ENCODE measurements at regions not wholly inside any gene's neighbourhood (a gene's known extent, or its start where the extent isn't known, plus 50 kb on each side); places are given as distances from the start of the nearest gene placed in this dataset.

DNA sequence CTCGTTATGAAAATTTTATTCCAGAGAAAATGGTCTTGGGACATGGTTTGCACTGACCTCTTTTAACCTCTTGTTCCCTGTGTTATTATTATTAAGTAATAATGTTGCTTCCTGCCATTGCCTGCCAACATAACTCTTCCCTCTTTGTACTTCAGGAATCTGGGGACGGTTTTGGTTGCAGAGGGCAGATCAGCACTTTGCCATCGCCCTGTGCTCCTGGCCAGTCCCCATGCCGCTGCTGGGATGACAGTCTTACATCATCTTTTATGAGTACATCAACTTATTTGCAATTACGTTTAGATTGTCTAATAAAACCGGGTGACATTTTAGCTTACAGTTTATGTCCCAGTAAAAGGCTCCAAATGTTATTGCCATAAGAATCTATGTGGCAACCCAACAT, 157.2 kb downstream of the CDH26 start:
- ATAC-seq (ENCODE audit: poor library complexity) (no peak), DNase-seq (no peak)
- CTCF ChIA-PET: no interaction called here

GRCh38 chr20:60116128-60116909, 158.1 kb downstream of the CDH26 start:
- CTCF ChIA-PET: no interaction called here
- POLR2A ChIA-PET: interaction anchor here (0.6 kb wide), 1 partner anchor 1087 kb away, joined by 3 read pairs; no protein-coding TSS in a partner anchor
- no peak for ATAC-seq (ENCODE audit: poor library complexity)

More for the DNA sequence above, 157.2 kb downstream of the CDH26 start:
- Mint-ChIP-seq H3K4me1 (ENCODE audit: low read depth) (peaks cover 5% of the 10 kb centered on the region), H3K27me3 (no peaks in the 10 kb centered on the region), H3K36me3 (ENCODE audit: low read depth) (no peaks in the 10 kb centered on the region), H3K9me3 (no peaks in the 10 kb centered on the region), H3K27ac (no peak overlapping the region), H3K4me3 (no peak overlapping the region)
- H3K4me1 ChIP-seq (ENCODE audit: insufficient read depth, low read length): peaks cover 3% of the 10 kb centered on the region
- no peaks in the 10 kb centered on the region for H3K36me3 ChIP-seq (ENCODE audit: insufficient read depth, low read length)
- no peak overlapping the region for H3K4me3 ChIP-seq (ENCODE audit: low read length)
- H3K27ac ChIP-seq (ENCODE audit: low read depth in 1 of 2, low read length in 2 of 2): no peak overlapping the region
- POLR2A ChIA-PET: no interaction called here
- H3K9me3 ChIP-seq (ENCODE audit: control insufficient read depth in 1 of 2, insufficient read depth in 1 of 2, low read length in 2 of 2): no peaks in the 10 kb centered on the region
- intact Hi-C loops (cut with DNase I, micrococcal nuclease): no loop called here
- TF ChIP-seq, protein P1, sequence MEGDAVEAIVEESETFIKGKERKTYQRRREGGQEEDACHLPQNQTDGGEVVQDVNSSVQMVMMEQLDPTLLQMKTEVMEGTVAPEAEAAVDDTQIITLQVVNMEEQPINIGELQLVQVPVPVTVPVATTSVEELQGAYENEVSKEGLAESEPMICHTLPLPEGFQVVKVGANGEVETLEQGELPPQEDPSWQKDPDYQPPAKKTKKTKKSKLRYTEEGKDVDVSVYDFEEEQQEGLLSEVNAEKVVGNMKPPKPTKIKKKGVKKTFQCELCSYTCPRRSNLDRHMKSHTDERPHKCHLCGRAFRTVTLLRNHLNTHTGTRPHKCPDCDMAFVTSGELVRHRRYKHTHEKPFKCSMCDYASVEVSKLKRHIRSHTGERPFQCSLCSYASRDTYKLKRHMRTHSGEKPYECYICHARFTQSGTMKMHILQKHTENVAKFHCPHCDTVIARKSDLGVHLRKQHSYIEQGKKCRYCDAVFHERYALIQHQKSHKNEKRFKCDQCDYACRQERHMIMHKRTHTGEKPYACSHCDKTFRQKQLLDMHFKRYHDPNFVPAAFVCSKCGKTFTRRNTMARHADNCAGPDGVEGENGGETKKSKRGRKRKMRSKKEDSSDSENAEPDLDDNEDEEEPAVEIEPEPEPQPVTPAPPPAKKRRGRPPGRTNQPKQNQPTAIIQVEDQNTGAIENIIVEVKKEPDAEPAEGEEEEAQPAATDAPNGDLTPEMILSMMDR (IDR thresholded peaks at IDR 0.05): no peak
- no peaks in the 10 kb centered on the region for H3K27me3 ChIP-seq (ENCODE audit: control insufficient read depth in 1 of 2, insufficient read depth in 2 of 2, low read length in 2 of 2)

GRCh38 chr20:60117065-60117464, 158.8 kb downstream of the CDH26 start:
- Histone ChIP-seq H3K27ac (ENCODE audit: low read depth in 1 of 2, low read length in 2 of 2) (no peak overlapping the region), H3K36me3 (ENCODE audit: insufficient read depth, low read length) (no peaks in the 10 kb centered on the region), H3K9me3 (ENCODE audit: control insufficient read depth in 1 of 2, insufficient read depth in 1 of 2, low read length in 2 of 2) (no peaks in the 10 kb centered on the region), H3K27me3 (ENCODE audit: control insufficient read depth in 1 of 2, insufficient read depth in 2 of 2, low read length in 2 of 2) (no peaks in the 10 kb centered on the region), H3K4me3 (ENCODE audit: low read length) (no peak overlapping the region), H3K4me1 (ENCODE audit: insufficient read depth, low read length) (peaks cover 3% of the 10 kb centered on the region)
- Mint-ChIP-seq H3K4me3 (no peak overlapping the region), H3K27me3 (no peaks in the 10 kb centered on the region), H3K4me1 (ENCODE audit: low read depth) (peaks cover 5% of the 10 kb centered on the region), H3K36me3 (ENCODE audit: low read depth) (no peaks in the 10 kb centered on the region), H3K27ac (no peak overlapping the region), H3K9me3 (no peaks in the 10 kb centered on the region)
- ATAC-seq (ENCODE audit: poor library complexity) (no peak), DNase-seq (no peak)
- POLR2A ChIA-PET: no interaction called here
- TF ChIP-seq, protein P1 (IDR thresholded peaks at IDR 0.05): no peak
- CTCF ChIA-PET: no interaction called here
- intact Hi-C loops (cut with DNase I, micrococcal nuclease): no loop called here

More at GRCh38 chr20:60116128-60116909, 158.1 kb downstream of the CDH26 start:
- Histone ChIP-seq H3K36me3 (ENCODE audit: insufficient read depth, low read length) (no peaks in the 10 kb centered on the region), H3K4me1 (ENCODE audit: insufficient read depth, low read length) (peaks cover 3% of the 10 kb centered on the region), H3K4me3 (ENCODE audit: low read length) (no peak overlapping the region), H3K9me3 (ENCODE audit: control insufficient read depth in 1 of 2, insufficient read depth in 1 of 2, low read length in 2 of 2) (no peaks in the 10 kb centered on the region), H3K27ac (ENCODE audit: low read depth in 1 of 2, low read length in 2 of 2) (no peak overlapping the region), H3K27me3 (ENCODE audit: control insufficient read depth in 1 of 2, insufficient read depth in 2 of 2, low read length in 2 of 2) (no peaks in the 10 kb centered on the region)
- Mint-ChIP-seq H3K4me1 (ENCODE audit: low read depth) (peaks cover 5% of the 10 kb centered on the region), H3K9me3 (no peaks in the 10 kb centered on the region), H3K27me3 (no peaks in the 10 kb centered on the region), H3K36me3 (ENCODE audit: low read depth) (no peaks in the 10 kb centered on the region), H3K4me3 (no peak overlapping the region), H3K27ac (no peak overlapping the region)
- TF ChIP-seq, protein P1 (IDR thresholded peaks at IDR 0.05): no peak
- intact Hi-C loops (cut with DNase I, micrococcal nuclease): no loop called here
- DNase-seq: no peak

Data from CD4-positive, alpha-beta T cell (primary cell).